Sigmoid colon (tissue), 3 donors: ENCODE measurements at regions not wholly inside any gene's neighbourhood (a gene's known extent, or its start where the extent isn't known, plus 50 kb on each side); places are given as distances from the start of the nearest gene placed in this dataset.

Source experiments
- CTCF ChIP-seq, 4 experiments: fragments of 450-650 bp in 3 of 4; fragments of 200-600 bp in 1 of 4; IDR thresholded peaks; one replicate each; pipeline ENCODE4 v1.5.1; 2016 to 2019; ENCODE audit warnings: antibody characterized with exemption in 4 of 4, mild to moderate bottlenecking in 3 of 4, moderate library complexity in 2 of 4
- POLR2A ChIP-seq, 2 donors: fragments of 450-650 bp; IDR thresholded peaks; one replicate each; pipeline ENCODE4 v1.6.1; 2016; ENCODE audit warnings: antibody characterized with exemption in 2 of 2, mild to moderate bottlenecking in 2 of 2, moderate library complexity in 2 of 2

DNA sequence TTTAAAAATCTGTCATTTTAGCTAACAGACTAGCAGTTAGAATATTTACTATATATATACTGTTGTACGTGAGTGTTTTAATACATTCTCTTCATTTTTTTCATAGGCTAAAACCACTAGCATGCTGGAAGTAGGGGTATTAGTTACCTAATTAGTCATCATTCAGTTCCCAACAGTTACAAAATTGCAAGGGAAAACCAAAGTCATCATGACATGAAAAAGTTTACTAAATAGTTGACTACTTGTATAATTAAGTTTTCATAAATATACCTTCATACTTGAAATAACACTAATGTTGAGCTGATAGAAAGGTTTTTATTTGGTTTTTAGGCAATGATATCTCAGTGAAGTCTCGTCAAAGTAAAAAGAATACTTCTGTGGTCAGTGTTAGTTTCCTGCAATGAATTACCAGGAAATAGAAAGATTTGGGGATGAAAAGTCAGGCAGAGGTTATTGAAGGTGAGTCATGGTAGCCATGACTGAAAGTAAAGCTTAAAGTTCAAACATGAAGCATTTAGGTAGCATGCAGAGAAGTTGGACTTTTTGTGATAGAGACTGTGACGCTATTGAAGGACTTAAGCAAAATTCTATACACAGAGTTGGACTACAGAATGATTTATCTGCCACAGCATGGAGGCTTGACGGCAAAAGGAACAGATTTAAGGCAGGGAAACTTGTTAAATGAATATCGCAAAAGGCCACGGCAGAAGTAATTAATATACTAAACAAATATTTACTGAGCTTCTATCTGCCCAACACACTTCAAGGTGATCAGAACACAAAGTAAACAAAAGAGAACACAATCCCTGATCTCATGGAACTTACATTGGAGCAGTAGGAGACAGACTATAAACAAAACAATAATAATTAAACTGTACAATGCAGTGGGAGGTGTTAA is 828.1 kb upstream of the FAT3 start:
- TF ChIP-seq CTCF (IDR thresholded peaks at IDR 0.05): no peak
- TF ChIP-seq POLR2A (IDR thresholded peaks at IDR 0.05): no peak
